ENCODE measurements at regions not wholly inside any gene's neighbourhood (a gene's known extent, or its start where the extent isn't known, plus 50 kb on each side); places are given as distances from the start of the nearest gene placed in this dataset.

DNA sequence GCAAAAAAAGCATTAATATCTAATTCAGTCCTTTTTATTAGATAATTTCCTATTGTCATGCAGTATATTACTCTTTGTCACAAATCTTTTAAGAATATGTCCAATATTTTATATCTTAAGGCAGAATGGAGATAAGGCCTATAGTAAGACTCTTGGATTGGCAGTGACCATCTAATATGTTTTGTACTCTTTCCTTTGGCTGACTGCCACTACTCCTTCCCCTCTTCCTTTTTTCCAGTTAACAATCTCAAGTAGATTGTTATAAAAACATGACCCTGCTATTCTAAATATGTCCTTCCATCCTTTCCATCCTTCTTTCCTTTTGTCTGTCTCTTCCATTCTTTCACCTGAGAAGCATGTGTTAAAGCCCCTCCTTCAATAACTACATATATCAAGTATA, 92.8 kb upstream of the TMEM168 start:
- DNase-seq (ENCODE audit: low spot score), result no peak

DNA sequence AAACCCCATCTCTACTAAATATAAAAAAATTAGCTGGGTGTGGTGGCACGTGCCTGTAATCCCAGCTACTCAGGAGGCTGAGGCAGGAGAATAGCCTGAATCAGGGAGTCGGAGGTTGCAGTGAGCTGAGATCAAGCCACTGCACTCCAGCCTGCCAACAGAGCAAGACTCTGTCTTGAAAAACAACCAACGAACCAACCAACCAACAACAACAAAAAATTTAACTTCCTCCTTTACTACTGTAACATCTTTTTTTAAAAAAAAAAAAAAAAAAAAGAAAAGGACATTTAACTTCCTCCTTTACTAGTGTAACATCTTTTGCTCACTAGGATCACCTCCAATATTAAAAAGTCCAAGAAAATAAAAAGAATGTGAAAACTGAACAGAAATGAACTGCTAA, 92.3 kb upstream of the TMEM168 start:
- DNase-seq (ENCODE audit: low spot score), result no peak

DNA sequence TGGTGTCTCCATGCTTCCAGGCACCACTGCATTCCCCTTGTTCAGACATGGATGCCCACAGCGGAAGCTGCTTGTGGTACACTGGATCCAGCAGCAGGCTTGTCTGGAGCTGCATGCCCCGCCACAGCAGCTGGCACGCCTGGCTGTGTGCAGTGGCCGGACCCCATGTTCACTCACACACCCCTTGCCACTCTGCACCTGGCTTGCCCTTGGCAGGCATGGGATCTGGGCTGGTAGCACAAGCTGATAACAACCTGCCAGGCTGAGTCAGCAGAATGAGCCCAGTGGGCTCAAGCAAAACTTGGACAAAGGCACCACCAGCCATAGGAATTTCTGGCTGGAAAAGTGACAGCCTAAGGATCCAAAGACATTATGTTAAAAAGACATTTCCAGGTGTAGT, 91.8 kb upstream of the TMEM168 start:
- no peak for DNase-seq (ENCODE audit: low spot score)

DNA sequence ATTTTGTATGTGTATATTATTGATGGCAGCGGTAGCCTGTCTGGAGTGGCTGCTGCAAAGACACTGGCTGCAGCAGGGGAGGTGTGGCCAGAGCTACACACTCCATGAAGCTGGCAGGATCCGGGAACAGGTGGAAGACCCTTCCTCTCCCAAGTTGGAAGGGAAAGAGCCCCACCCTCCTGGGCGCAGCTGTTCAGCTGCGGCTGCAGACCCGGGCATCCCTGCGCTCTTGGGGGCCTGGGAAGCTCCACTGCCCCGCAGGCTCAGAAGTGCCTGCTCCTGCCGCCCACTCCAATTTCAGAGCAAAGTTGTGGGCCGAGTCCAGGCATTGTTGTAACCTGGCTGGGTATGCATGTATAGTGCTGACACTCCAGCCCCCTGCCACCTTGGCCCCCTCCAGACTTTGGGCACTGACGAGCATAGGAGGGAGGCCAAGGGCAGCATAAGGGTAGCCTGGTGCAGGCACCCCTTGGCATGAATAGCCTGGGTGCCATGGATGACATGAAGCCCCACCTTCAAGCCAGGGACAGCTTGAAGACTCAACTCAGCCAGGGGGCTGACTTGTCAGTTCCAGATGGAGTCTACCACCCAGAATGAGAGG, 90.7 kb upstream of the TMEM168 start:
- DNase-seq (ENCODE audit: low spot score), result no peak

DNA sequence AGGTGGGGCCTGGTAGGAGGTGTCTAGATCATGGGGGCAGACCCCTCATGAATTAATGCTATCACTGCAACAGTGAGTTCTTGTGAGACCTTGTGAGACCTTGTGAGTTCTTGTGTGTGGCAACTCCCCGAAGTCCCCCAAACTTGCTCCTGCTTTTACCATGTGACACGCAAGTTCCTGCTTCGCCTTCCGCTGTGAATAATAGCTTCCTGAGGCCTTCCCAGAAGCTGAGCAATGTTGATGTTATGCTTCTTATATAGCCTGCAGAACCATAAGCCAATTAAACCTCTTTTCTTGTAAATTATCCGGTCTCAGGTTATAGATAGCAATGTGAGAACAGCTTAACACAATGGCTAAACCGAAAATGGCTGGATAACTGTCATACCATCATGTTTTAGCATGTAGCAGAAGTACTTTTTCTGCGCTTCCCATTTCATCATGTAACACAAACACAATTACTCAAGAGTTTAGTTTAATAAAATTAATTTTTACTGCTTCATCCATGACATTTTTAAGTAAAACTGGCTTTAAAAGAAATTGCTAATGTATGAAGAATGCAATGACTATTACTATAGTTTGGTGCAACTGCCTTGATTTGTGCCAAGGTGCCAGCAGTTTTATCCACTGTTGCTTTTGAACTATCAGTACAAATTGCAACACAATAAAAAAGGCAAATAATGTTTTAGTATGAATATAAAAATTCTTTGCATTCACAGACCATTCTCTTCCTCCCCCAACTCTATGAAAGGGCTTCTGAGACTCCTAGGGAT, 87.7 kb upstream of the TMEM168 start:
- DNase-seq (ENCODE audit: low spot score), result no peak

DNA sequence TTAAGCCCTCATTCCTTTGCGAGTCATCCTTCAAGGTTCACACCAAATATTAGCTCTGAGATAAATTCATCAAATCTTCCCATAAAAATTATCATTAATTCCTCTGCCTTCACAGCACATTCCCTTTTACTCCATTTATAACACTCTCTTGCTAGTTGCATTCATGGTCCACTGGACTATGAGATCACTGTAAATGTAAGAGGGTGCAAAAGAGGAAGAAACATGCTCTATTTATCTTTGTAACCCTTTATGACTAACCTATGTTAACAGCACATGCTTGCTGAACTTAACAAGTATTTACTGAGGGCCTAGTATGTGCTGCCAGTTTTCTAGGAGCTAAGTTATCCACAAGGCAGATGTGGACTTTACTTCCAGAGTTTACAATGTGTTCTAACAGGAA, 86.7 kb upstream of the TMEM168 start:
- no peak for DNase-seq (ENCODE audit: low spot score)

DNA sequence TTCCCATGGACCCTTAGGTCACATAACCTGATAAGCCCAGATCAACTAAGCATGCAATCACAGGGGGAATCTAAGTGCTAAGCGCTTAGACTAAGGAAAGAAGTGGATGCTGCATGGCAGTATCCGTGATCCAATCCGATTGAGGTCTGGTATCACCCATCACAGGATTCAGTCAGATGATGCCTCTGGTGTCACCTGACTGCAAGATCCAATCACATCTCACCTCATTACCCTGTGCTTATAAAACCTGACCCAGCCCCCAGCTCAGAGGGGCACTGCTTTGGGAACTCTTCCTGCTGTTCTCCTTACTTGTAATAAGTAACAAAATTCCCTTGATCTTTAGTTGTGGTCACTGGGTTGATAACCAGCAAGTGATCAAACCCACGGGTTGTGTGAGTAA, 84.7 kb upstream of the TMEM168 start:
- no peak for DNase-seq (ENCODE audit: low spot score)

DNA sequence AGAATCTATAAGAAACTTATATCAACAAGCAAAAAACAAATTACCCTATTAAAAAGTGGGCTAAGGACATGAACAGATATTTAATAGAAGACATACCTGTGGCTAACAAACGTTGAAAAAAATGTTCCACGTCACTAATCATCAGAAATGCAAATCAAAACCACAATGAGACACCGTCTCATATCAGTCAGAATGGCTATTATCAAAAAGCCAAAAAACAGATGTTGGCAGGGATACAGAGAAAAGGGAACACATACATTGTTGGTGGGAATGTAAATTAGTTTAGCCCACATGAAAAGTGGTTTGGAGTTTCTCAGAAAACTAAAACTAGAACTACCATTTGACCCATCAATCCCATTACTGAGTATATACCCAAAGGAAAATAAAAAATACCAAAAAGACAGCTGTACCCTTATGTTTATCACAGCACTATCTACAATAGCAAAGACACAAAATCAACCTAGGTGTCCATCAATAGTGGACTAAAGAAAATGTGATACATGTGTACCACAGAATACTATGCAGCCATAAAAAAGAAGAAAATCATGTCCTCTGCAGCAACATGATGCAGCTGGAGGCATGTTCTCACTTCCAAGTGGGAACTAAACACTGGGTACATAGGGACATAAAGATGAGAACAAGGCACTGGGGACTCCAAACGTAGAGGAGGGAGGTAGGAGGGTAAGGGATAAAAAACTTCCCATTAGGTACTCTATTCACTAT, 83.8 kb upstream of the TMEM168 start:
- no peak for DNase-seq (ENCODE audit: low spot score)

DNA sequence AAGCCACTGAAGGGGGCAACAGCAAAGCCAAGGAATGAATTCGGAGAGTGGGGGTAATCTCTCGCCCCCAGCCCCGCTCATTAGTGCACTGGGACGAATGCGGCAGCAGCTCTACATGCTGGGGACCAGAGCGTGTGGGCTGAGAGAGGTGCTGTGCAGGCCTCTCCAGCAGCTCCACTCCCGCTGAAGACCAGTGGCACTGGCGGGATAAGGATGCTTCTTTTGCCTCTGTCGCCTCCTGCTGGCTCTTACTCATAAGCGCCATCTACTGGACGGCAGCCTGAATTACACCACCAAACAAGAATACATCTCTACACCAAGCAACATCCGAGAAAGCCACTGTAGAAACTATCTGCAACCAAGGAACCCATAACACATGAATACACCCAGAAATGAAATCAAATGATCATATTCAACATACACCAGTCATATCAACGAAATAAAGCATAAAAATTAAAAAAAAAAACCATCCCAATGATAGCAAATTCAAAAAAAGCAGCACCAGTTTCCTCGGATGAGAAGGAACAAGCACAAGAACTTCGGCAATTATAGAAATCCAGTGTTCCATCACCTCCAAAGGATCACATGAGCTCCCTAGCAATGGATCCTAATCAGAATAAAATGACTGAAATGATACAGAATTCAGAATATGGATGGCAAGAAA, 79.0 kb upstream of the TMEM168 start:
- DNase-seq (ENCODE audit: low spot score), result no peak

DNA sequence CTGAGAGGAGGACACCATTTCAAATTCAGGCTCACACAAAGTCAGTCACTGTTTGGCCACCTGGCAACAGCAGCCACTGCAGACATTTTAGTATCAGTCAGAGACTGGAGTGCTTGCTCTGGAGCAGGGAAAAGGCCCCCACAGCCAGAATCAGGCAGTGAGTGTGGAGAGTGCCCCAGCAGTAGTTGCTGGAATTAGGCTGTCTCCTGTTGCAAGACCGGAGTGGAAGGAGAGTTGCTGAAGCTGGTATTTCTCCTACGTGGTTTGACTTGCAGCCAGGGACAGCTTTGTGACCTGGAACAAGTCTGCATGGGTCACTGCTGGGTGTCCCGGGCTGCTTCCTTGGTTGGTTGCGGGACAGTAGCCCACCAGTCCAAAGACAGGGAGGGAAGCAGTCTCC, 78.4 kb upstream of the TMEM168 start:
- no peak for DNase-seq (ENCODE audit: low spot score)

DNA sequence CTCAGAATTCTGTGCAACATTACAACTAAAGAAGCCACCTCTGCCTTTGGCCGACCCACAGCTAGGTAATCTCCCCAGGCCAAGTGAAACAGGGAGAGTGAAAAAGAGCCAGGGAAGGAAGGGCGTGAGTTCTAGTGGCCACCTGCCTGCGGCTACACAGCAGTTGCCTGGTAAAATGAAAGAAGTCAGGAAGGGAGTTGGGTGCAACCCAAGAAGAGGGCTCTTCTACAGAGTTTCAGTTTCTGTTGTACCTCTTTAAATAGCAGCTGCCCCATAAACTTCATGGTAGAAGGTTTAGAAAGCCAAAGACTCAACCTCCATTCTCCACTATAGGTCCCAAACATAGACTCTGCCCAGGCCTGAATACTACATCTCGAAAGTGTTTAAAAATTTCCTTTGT, 76.2 kb upstream of the TMEM168 start:
- no peak for DNase-seq (ENCODE audit: low spot score)

DNA sequence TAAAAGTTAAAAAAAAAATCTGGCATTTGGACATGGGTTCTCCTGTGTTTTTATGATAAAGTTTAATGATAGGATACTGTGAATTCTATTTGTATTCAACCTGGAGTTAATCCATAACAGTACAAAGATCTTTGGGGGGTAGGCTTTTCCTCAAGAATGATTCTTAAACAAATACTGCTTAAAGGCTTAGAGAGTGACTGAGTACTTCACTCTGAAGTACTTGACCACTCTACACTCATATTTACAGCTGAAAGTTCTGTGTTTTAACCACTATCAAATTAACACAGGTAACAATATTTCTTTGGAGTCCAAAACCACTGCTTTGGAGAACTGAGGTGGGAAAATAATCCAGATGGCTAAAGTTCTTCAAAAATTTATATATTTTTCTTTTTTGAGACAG, 74.2 kb upstream of the TMEM168 start:
- DNase-seq (ENCODE audit: low spot score), result no peak

DNA sequence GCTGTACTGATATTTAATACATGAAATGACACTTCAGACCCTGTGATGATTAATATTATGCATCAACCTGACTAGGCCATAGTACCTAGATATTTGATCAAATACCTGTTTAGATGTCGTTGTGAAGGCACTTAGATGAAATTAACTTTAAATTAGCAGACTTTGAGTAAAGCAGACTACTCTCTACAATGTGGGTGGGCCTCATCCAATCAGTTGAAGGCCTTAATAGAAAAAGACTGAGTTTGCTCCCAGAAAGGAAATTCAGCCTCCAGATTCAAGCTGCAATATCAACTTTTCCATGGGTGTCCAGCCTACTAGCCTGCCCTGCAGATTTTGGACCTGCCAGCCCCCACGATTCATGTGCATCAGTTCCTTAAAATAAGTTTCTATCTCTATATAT, 68.6 kb upstream of the TMEM168 start:
- no peak for DNase-seq (ENCODE audit: low spot score)

DNA sequence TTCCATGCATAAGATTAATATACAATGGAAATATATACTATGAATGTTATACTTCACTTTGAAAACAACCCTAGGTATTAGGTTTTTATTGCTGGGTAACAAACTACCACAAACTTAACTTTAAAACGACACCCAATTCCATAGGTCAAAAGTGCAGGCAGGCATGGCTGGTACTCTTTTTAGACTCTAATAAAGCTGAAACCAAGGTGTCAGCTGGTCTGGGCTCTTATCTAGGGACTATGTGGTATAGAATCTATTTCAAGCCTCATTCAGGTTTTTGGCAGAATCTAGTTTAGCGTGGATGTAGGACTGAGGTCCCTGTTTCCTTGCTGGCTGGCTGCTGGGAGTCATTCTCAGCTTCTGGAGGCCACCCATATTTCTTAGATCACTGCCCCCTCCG, 65.0 kb upstream of the TMEM168 start:
- no peak for DNase-seq (ENCODE audit: low spot score)

DNA sequence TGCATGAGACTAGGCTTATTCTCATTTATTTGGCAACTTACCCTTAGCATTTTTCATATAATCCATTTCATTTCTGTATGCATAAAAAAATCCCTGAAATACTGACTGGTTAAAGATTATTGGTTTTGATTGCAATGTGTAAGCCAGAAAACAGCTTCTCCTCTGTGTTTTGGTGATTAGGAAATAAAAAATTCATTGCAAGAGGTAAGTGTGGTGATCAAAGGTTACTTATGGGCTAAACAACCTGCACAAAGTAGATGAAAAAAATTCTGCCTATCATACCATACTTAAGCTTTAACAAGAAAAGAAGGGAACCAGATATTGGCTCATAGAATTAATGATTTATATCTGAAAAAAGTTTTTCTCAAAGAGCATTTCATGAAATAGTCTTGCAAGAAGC, 64.0 kb upstream of the TMEM168 start:
- DNase-seq (ENCODE audit: low spot score), result no peak

DNA sequence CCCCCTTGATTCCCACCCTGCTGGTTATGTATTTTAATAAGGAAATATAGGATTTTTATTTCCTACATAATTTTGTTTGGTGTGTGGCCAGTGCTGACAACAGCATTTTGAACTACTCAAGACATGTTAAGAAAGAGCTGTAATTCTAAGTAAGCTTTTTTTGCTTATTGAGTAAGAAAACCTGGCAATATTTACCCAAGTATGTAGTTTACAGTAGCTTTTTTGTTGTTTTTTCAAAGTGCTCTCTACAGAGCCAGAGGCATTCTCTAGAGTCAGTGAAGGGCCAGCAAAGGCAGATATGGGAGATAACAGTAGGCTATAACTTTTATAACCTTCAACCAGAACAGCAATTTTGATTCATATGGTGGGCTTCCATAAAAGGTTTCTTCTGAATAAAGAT, 63.2 kb upstream of the TMEM168 start:
- no peak for DNase-seq (ENCODE audit: low spot score)

DNA sequence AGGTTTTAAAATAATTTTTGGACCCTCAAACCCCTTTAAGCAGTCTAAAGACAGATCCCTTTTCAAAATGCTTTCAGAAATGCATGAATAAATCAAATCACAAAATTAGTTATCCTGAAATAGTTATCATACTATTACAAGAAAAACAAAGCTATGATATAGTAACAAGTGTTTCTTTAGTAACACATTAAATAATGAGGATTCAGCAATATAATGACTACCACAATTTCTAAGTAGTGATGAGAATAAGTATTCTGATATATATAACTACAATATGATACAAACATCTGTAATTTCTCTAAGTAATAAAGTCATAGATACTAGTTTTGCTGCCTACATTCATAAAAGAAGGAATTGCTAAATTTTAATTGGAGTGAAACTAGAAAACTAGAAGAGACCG, 53.0 kb upstream of the TMEM168 start:
- DNase-seq (ENCODE audit: low spot score), result no peak
